ACC112 (cell line): ENCODE measurements at regions not wholly inside any gene's neighbourhood (a gene's known extent, or its start where the extent isn't known, plus 50 kb on each side); places are given as distances from the start of the nearest gene placed in this dataset.

ENCODE experiments used
- H2AFZ ChIP-seq: fragments of 200-600 bp; sonication (generic); one replicate; pipeline ENCODE4 v1.6.0; 2017; ENCODE audit warnings: antibody characterized with exemption, low read length; ENCODE audit not compliant: unreplicated experiment
- H3K27ac ChIP-seq: fragments of 200-600 bp; sonication (generic); 2 replicates; pipeline ENCODE4 v1.5.1; 2014; ENCODE audit warnings: low read depth, mild to moderate bottlenecking, antibody characterized with exemption, low read length, moderate library complexity
- H3K27me3 ChIP-seq: fragments of 200-600 bp; sonication (generic); 2 replicates; pipeline ENCODE4 v1.6.1; 2014; ENCODE audit warnings: mild to moderate bottlenecking, antibody characterized with exemption, low read length, moderate library complexity, mixed read lengths; ENCODE audit not compliant: insufficient read depth
- H3K36me3 ChIP-seq: fragments of 200-600 bp; sonication (generic); 2 replicates; pipeline ENCODE4 v1.6.1; 2016; ENCODE audit warnings: mild to moderate bottlenecking, antibody characterized with exemption, low read length, moderate library complexity, mixed read lengths; ENCODE audit not compliant: insufficient read depth
- H3K4me1 ChIP-seq: fragments of 200-600 bp; sonication (generic); one replicate; pipeline ENCODE4 v1.6.1; 2016; ENCODE audit warnings: low read length, mixed read lengths; ENCODE audit not compliant: insufficient read depth, unreplicated experiment, control insufficient read depth
- H3K4me3 ChIP-seq: fragments of 200-600 bp; sonication (generic); 2 replicates; pipeline ENCODE4 v1.5.1; 2014; ENCODE audit warnings: mild to moderate bottlenecking, low read depth, low read length
- H3K79me2 ChIP-seq: fragments of 200-600 bp; sonication (generic); one replicate; pipeline ENCODE4 v1.6.0; 2016; ENCODE audit warnings: low read length; ENCODE audit not compliant: control insufficient read depth, unreplicated experiment, insufficient read depth

- Histone ChIP-seq H3K27ac (no peak overlapping the region), H3K79me2 (no peaks in the 10 kb centered on the region), H3K36me3 (no peaks in the 10 kb centered on the region), H2AFZ (no peak overlapping the region), H3K4me3 (no peak overlapping the region), H3K27me3 (peaks cover 56% of the 10 kb centered on the region), H3K4me1 (no peaks in the 10 kb centered on the region)
These were observed 124.6 kb upstream of the BCL2L14 start for GRCh38 chr12:11946161-11946560.

- H3K4me1 ChIP-seq = no peaks in the 10 kb centered on the region
- no peak overlapping the region for H3K27ac ChIP-seq
- H3K4me3 ChIP-seq = no peak overlapping the region
- no peaks in the 10 kb centered on the region for H3K36me3 ChIP-seq
- H3K79me2 ChIP-seq = no peaks in the 10 kb centered on the region
- no peak overlapping the region for H2AFZ ChIP-seq
- peaks cover 57% of the 10 kb centered on the region for H3K27me3 ChIP-seq
These were observed 123.5 kb upstream of the BCL2L14 start for GRCh38 chr12:11947213-11947612.

GRCh38 chr12:11949738-11950411 is 120.9 kb upstream of the BCL2L14 start:
- no peak overlapping the region for H3K27ac ChIP-seq
- H3K4me1 ChIP-seq = no peaks in the 10 kb centered on the region
- H3K36me3 ChIP-seq = no peaks in the 10 kb centered on the region
- H3K27me3 ChIP-seq = peaks cover 80% of the 10 kb centered on the region
- no peak overlapping the region for H3K4me3 ChIP-seq
- no peaks in the 10 kb centered on the region for H3K79me2 ChIP-seq
- H2AFZ ChIP-seq = no peak overlapping the region

GRCh38 chr12:11951209-11951608 is 119.5 kb upstream of the BCL2L14 start:
- Histone ChIP-seq H3K4me1 (no peaks in the 10 kb centered on the region), H3K27me3 (peaks cover 83% of the 10 kb centered on the region), H3K27ac (no peak overlapping the region), H3K36me3 (no peaks in the 10 kb centered on the region), H3K4me3 (no peak overlapping the region), H3K79me2 (no peaks in the 10 kb centered on the region), H2AFZ (no peak overlapping the region)

GRCh38 chr12:11953523-11953922 is 117.2 kb upstream of the BCL2L14 start:
- Histone ChIP-seq H3K79me2 (no peaks in the 10 kb centered on the region), H3K27ac (no peak overlapping the region), H3K27me3 (peaks cover 66% of the 10 kb centered on the region), H3K36me3 (no peaks in the 10 kb centered on the region), H2AFZ (no peak overlapping the region), H3K4me1 (peaks cover 7% of the 10 kb centered on the region), H3K4me3 (no peak overlapping the region)

- H3K27ac ChIP-seq = no peak overlapping the region
- H3K79me2 ChIP-seq = no peaks in the 10 kb centered on the region
- H3K27me3 ChIP-seq = peaks cover 60% of the 10 kb centered on the region
- H3K4me1 ChIP-seq = peaks cover 12% of the 10 kb centered on the region
- H3K4me3 ChIP-seq = no peak overlapping the region
- H2AFZ ChIP-seq = no peak overlapping the region
- H3K36me3 ChIP-seq = no peaks in the 10 kb centered on the region
These were observed 116.6 kb upstream of the BCL2L14 start for GRCh38 chr12:11954181-11954580.

GRCh38 chr12:11958221-11959091 is 112.3 kb upstream of the BCL2L14 start:
- no peaks in the 10 kb centered on the region for H3K36me3 ChIP-seq
- peak overlapping the region; percentile 87 for H3K27ac ChIP-seq
- no peaks in the 10 kb centered on the region for H3K79me2 ChIP-seq
- peak overlapping the region; percentile 78 for H2AFZ ChIP-seq
- H3K27me3 ChIP-seq = peaks cover 32% of the 10 kb centered on the region
- H3K4me3 ChIP-seq = peak overlapping the region; percentile 36; the same call in 1 of the 2 replicates
- H3K4me1 ChIP-seq = peaks cover 17% of the 10 kb centered on the region

- Histone ChIP-seq H3K79me2 (no peaks in the 10 kb centered on the region), H3K4me1 (peaks cover 17% of the 10 kb centered on the region), H3K4me3 (no peak overlapping the region), H3K27ac (peak overlapping the region; percentile 87), H3K27me3 (peaks cover 24% of the 10 kb centered on the region), H3K36me3 (no peaks in the 10 kb centered on the region), H2AFZ (peak overlapping the region; percentile 78)
These were observed 111.5 kb upstream of the BCL2L14 start for GRCh38 chr12:11959117-11959823.

- H3K4me3 ChIP-seq = no peak overlapping the region
- H3K27ac ChIP-seq = no peak overlapping the region
- no peak overlapping the region for H2AFZ ChIP-seq
- no peaks in the 10 kb centered on the region for H3K36me3 ChIP-seq
- no peaks in the 10 kb centered on the region for H3K79me2 ChIP-seq
- H3K4me1 ChIP-seq = peaks cover 17% of the 10 kb centered on the region
- peaks cover 10% of the 10 kb centered on the region; the same call in 1 of the 2 replicates for H3K27me3 ChIP-seq
These were observed 110.1 kb upstream of the BCL2L14 start for GRCh38 chr12:11960646-11961045.

GRCh38 chr12:11961686-11962085 is 109.1 kb upstream of the BCL2L14 start:
- no peak overlapping the region for H3K27ac ChIP-seq
- H3K4me1 ChIP-seq = peaks cover 17% of the 10 kb centered on the region
- H3K27me3 ChIP-seq = 0 out of 2 replicates have a peak, but pooled peaks cover 1% of the 10 kb centered on the region
- no peak overlapping the region for H2AFZ ChIP-seq
- no peak overlapping the region for H3K4me3 ChIP-seq
- H3K79me2 ChIP-seq = no peaks in the 10 kb centered on the region
- H3K36me3 ChIP-seq = no peaks in the 10 kb centered on the region
